COLO829 (cell line): ENCODE measurements at regions not wholly inside any gene's neighbourhood (a gene's known extent, or its start where the extent isn't known, plus 50 kb on each side); places are given as distances from the start of the nearest gene placed in this dataset.
A peak's percentile ranks its signal among the peaks of the same experiment; 100 is the strongest.

ENCODE experiments used
- DNase-seq: peaks from one replicate; pipeline ENCODE4 v3.0.0; 2012; ENCODE audit warnings: low spot score

DNA sequence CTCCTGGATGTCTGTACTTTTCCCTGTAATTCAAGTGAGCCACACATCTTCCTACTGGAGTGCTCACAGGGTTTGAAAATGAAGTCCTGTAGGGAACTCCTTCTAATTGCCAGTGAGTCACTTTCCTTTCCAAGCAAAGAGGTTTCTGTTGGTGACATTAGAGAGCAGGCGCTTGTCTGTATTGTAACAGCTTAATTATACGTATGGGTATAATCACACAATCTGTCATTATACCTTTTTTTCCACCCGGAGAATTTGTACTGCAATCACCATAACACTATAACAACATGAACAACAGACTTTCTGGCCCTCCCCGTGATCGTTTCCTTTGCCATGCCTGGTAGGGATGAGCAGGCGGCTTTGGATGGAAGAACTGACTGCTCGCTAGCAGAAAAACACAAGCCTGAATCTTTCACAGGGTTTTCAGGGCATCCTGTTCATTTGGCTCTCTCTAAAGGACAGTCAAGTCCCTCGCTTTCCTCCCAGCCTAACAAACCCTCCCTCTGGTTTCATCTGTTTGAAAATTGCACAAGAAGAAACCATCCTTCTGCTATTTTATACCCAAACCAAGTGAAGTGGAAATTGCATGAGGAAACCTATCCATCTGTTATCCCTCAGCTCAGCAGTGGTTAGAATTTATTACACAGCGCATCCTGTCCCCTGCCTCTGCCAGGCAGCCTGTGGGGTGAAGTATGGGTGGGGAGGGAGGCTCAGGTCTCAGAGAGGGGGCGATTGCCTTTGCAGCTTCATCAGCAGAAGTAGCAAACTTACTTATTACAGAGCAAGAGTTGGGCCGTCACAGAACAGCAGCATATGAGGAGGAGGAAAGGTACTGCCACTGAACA lies 307.0 kb upstream of the TLE4 start:
- peak; percentile 47 for DNase-seq

GRCh38 chr9:79266986-79267385 lies 304.8 kb upstream of the TLE4 start:
- no peak for DNase-seq

DNA sequence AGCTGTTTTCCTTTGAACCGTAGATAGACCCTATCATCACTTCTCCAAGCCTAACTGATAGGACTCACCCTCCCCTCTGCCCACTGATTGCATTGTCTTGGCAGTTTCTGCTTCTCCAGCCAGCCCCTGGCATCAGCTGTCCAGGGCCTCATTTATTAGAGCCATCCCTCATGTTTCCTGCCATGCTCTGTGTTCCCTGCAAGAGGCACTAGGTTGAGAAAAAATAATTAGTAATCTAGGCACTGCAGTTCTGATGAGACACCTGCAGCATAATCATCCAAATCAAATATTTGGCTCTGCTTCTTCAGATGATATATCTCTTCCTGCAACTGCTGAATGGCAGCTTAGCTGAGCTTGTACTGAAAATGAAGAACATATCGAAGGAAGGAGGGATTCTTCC lies 303.0 kb upstream of the TLE4 start:
- no peak for DNase-seq

DNA sequence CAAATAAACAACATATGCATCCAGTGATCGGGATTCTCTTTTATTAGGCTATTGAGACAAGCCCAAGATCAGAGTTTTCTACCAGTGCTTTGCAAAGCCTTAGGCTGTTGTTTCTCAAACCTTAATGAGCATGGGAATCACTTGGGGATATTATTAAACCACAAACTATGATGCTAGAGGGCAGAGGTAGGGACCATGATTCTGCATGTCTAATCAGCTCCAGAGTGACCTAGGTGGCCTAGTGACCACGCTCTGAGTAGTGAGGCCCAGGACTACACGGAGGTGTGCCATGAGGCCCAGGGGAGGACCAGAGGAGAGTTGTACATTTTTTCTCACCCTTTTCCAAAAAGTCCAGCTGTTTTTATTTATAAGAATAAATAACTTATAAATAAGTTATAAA lies 298.5 kb upstream of the TLE4 start:
- no peak for DNase-seq

DNA sequence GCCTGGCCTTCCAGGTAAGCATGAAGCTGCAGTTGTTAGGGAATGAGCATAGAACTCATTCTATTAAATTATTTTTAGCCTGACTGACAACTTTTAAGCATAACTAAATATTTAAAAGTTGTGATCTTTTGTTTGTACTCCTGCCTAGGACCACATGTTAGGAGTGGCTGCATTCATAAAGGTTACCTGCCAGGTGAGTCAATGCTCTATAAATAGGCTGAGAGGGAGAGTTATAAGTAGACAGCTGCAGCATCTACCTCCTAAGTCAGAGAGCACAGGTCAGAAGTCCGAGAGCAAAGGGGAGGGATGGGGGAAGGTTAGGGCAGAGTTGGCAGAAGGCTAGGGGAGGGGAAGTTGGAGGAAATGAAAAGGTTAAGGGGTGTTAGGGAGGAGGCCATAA lies 292.4 kb upstream of the TLE4 start:
- DNase-seq = no peak

DNA sequence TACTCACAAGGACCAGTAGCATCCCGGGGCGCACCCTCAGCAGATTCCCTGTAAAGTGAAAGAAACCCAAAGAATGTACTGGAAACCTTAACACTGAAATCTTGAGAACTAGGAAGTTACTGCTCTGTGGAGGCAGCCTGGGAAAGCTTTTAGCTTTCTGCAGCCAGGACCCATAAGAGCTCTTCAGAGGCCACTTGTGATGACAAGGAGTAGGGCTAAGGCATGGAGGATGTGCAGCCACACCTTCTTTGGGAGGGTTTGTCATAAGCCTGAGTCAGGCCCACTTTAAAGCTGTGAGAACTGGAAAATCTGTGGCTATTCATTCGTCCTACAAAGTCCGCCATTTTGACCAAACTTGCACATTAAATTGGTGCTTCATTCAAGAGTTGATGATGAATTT lies 291.1 kb upstream of the TLE4 start:
- DNase-seq = no peak

DNA sequence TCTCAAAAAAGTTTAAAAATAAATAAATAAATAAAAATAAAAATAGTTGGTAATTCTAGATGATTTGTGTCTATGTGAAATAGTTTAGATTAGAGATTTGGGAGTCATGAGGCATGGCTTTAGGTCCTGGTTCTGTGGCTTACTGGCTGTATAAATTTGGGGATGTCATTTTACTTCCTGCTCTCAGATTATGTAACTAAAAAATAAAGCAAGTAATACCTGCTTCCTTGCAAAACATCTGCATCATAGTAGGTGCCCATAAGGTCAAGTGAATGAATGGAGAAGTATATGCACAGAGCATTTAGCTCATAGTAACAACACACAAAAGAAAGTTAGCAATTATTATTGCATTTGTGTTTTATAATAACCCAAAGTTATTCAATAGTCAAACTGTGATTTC lies 287.7 kb upstream of the TLE4 start:
- DNase-seq = no peak

DNA sequence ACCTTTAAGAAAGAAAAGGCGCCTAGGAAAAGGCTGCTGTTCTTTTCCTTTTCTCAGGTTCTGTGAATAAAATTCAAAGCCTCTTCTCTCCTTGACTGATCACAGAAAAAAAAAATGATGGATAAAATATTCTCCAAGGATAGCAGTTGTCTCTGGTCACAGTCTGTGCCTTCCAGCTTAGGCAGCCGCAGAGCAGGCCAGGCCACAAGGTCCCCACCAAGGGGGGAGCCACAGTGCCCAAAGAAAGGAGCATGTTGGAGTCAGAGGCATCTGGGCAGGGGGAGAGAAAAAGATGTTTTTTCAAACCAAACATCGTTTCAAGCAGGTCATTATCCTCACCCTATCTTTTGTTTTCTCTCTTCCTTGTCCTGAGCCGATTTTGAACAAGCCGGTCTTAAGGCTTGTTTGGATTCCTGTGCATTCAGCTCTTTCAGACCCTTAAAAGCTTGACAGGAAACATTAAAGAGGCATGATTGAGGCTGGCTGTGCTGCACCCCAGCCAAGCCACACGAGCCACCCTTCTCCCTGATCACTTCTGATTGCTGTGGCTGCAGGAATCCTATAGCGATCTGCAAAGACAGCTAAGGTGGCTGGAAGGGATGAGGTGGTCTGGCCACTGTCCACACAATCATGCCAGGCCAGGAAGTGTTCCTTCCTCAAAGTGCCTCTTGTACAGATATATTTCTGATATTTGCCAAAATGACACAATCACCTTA lies 284.6 kb upstream of the TLE4 start:
- no peak for DNase-seq

GRCh38 chr9:79287708-79288290 lies 284.0 kb upstream of the TLE4 start:
- no peak for DNase-seq

DNA sequence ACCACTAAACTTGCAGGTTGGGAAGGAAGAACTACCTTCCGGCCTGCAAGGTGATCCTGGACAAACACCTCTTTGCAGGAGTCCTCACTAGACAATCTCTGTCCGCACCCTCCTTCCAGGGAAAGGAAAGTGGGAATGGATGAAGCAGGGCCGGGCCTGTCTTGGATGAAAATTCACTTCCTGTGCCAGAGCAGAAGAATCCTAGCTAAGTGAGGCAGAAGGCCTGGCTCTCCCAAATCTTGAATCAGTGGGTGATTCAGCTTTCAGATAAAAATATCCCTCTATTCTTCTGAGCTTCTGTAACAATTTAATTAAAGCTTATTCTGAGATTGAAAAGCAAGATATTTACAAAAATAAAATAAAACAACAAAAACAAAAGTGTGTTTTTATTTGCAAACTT lies 281.9 kb upstream of the TLE4 start:
- DNase-seq = no peak

DNA sequence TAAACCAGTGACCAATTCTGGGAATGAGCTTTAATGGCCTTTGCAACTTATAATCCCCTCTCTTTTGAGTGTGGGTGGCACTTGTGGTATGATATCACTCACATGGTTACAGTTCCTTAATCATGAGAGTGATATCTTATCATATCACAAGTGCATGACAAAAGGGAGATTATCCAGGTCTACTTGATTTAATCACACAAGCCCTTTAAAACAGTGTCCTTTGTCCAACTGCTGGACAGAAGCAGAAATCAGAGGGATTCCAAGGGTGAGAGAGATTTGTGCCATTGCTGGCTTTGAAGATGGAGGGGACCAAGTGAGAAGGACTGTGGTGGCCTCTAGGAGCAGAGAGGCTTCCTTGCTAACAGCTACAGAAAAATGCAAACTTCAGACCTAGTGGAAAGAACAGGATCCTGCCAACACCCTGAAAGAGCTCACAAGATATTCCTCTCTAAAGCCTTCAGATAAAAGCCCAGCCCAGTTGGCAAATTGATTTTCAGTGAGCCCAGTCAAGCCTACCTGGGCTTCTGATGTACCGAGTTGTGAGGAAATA lies 279.0 kb upstream of the TLE4 start:
- DNase-seq = no peak

GRCh38 chr9:79300068-79300467 lies 271.7 kb upstream of the TLE4 start:
- DNase-seq = no peak

GRCh38 chr9:79301085-79301484 lies 270.7 kb upstream of the TLE4 start:
- DNase-seq = no peak

- no peak for DNase-seq
Measured at GRCh38 chr9:79301551-79302391, 270.0 kb upstream of the TLE4 start.

- DNase-seq = no peak
Measured at GRCh38 chr9:79302569-79302968, 269.2 kb upstream of the TLE4 start.

- no peak for DNase-seq
Measured at GRCh38 chr9:79308012-79308411, 263.8 kb upstream of the TLE4 start.

GRCh38 chr9:79312686-79313421 lies 258.9 kb upstream of the TLE4 start:
- DNase-seq = no peak

GRCh38 chr9:79325501-79325900 lies 246.3 kb upstream of the TLE4 start:
- DNase-seq = no peak

DNA sequence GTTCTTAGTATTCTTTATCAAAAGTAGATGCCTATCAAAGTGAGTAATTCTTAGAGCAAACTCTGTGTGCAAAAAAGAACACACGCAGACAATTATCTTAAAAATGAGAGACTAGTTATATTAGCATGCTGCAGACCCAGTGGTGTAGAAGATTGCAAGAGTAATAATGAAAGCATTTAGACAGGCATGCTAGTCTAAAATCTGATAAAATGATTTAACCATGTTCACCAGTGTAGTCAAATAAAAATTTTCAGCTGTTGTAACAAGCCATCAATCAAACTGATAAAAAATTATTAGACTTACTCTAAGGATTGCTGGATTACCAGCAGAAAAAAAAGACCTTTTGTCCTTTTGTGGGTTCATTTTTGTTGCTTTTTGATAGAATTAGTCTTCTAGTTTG lies 241.9 kb upstream of the TLE4 start:
- DNase-seq = no peak

GRCh38 chr9:79334001-79334400 lies 237.8 kb upstream of the TLE4 start:
- no peak for DNase-seq

DNA sequence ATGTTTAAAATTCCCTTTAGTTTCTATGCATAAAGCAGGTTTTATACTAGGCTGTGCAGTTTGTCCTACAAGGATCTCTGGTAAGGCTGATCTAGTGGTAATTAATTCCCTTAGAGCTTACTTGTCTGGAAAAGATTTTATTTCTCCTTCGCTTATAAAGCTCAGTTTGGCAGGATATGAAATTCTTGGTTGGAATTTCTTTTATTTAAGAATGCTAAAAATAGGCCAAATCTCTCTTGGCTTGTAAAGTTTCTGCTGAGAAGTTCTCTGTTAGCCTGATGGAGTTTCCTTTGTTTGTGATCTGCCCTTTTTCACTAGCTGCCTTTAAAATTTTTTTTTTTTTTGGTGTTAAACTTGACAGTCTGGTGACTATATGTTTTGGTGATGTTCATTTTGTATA lies 237.1 kb upstream of the TLE4 start:
- DNase-seq = no peak
